ENCODE measurements at regions not wholly inside any gene's neighbourhood (a gene's known extent, or its start where the extent isn't known, plus 50 kb on each side); places are given as distances from the start of the nearest gene placed in this dataset.

- no peak for TF ChIP-seq ZNF532 (CRISPR knock-in tag; IDR thresholded peaks at IDR 0.05; ENCODE audit: borderline replicate concordance)
- no peak for TF ChIP-seq FOXP4 (CRISPR knock-in tag; IDR thresholded peaks at IDR 0.05)
- no peak for TF ChIP-seq ZNF281 (CRISPR knock-in tag; IDR thresholded peaks at IDR 0.05)
Observed at GRCh38 chr6:170024940-170025339, 265.9 kb downstream of the DLL1 start (continued).

- H3K27me3 Mint-ChIP-seq (ENCODE audit: low read depth), result no peaks in the 10 kb centered on the region; the same call in 1 of the 2 replicates
- no peaks in the 10 kb centered on the region for H3K36me3 Mint-ChIP-seq
- H3K27ac Mint-ChIP-seq, result no peak overlapping the region
- no peak for ATAC-seq
- H3K9me3 Mint-ChIP-seq, result peaks cover 5% of the 10 kb centered on the region; the same call in 1 of the 2 replicates
- no peak overlapping the region for H3K4me3 Mint-ChIP-seq
- POLR2A ChIA-PET, result no interaction called here
- no peak for DNase-seq (ENCODE audit: low spot score)
- CTCF ChIA-PET, result no interaction called here
- peaks cover 4% of the 10 kb centered on the region for H3K4me1 Mint-ChIP-seq
- TF ChIP-seq ZNF416 (CRISPR knock-in tag; IDR thresholded peaks at IDR 0.05) (no peak), SMAD3 (CRISPR knock-in tag; IDR thresholded peaks at IDR 0.05; ENCODE audit: borderline replicate concordance) (no peak), ATF2 (CRISPR knock-in tag; IDR thresholded peaks at IDR 0.05; ENCODE audit: borderline replicate concordance, low read depth) (no peak), ZNF121 (CRISPR knock-in tag; IDR thresholded peaks at IDR 0.05) (no peak), MAX (CRISPR knock-in tag; IDR thresholded peaks at IDR 0.05) (no peak), CDX4 (CRISPR knock-in tag; IDR thresholded peaks at IDR 0.05; ENCODE audit: borderline replicate concordance) (no peak), USF2 (CRISPR knock-in tag; IDR thresholded peaks at IDR 0.05) (no peak), NR3C1 (CRISPR knock-in tag; conservative IDR thresholded peaks at IDR 0.05; ENCODE audit: low read depth) (no peak), ZNF263 (CRISPR knock-in tag; IDR thresholded peaks at IDR 0.05; ENCODE audit: low read depth) (no peak), TEAD4 (CRISPR knock-in tag; IDR thresholded peaks at IDR 0.05) (no peak), CREM (CRISPR knock-in tag; IDR thresholded peaks at IDR 0.05) (no peak), GTF2I (CRISPR knock-in tag; conservative IDR thresholded peaks at IDR 0.05) (no peak), SP1 (CRISPR knock-in tag; conservative IDR thresholded peaks at IDR 0.05) (no peak), ZMAT4 (CRISPR knock-in tag; IDR thresholded peaks at IDR 0.05) (no peak), ETV6 (CRISPR knock-in tag; IDR thresholded peaks at IDR 0.05) (no peak), ATF1 (CRISPR knock-in tag; IDR thresholded peaks at IDR 0.05) (no peak), ATF3 (CRISPR knock-in tag; conservative IDR thresholded peaks at IDR 0.05) (no peak)
Observed at GRCh38 chr6:170023620-170024521, 267.0 kb downstream of the DLL1 start.

All from WTC11 (cell line).